HuH-7.5 (cell line): ENCODE measurements at regions not wholly inside any gene's neighbourhood (a gene's known extent, or its start where the extent isn't known, plus 50 kb on each side); places are given as distances from the start of the nearest gene placed in this dataset.

Source experiments
- DNase-seq: peaks from one replicate; pipeline ENCODE4 v3.0.0; 2011; ENCODE audit warnings: low spot score

DNA sequence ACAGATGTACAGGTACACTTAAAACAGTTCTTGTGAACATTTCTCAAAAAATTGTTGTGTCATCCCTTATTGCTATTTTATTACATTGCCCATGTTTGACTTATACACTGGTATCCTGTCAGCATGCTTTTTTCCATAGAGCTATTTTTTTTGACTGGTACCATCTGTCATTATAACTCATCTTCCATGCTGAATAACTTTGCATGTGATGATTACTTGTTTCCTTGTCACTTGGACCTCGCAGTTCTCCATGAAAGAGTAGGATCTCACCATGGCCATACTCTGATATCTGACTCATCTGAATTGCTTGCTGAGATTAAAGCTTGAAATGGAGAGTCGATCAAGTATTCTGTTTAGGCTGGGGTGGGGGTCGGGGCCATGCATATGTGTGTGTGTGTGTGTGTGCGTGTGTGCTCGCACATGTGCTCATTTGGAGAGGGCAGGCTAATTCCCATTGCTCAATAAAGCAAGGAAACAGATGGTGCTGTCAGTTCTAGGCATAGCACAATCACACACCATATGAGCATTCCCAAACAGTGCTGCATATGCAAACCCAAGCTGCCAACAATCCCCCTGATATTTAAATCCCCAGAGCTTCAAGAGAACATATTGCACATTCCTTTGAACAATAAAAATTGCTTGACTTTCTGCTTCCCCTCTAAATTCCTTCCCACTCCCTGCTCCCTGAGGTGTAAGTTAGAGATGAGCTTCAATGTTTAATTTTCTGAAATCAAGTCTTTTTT lies 62.9 kb downstream of the NHLRC3 start:
- no peak for DNase-seq

DNA sequence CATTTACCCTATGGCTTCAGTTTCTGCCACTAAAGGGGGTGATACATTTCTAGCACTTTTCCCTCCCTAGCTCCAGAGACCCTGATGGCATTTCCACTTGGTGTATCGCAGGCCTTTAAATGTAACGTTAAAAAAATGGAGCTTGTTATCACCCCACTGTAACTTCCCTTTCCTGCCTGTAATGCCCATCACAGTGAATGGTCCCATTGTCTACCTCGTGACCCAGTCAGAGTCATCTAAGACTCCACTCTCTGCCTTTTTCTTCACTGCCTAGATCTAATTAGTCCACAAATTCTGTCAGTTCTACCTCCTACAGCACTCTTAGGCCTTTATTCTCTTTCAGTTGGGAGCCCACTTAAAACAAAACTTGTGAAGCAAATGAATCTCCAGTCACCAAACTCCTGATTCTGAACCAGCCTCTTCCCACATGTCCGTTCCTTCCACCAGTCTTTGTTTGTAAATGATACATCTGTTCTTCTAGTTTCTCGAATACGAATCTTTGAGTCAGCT lies 64.8 kb downstream of the NHLRC3 start:
- no peak for DNase-seq

DNA sequence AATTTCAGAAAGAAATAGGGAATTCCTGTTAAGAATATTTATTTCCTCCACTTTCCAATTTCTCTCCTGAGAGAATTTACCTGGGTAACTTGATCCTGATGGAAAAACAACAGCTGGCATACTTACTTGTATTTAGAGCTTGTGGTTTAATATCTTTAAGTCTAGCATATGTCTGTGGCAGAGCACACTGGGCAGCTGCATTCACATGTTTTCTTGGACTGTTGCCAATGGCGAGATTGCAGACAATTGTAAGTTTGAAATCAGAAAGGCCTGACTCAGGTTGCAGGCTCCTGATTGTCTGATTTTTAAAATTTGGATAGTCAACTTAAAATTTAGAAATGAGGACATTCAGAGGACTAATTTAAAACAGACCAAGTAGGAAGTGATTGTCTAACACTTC lies 66.9 kb downstream of the NHLRC3 start:
- DNase-seq: no peak

DNA sequence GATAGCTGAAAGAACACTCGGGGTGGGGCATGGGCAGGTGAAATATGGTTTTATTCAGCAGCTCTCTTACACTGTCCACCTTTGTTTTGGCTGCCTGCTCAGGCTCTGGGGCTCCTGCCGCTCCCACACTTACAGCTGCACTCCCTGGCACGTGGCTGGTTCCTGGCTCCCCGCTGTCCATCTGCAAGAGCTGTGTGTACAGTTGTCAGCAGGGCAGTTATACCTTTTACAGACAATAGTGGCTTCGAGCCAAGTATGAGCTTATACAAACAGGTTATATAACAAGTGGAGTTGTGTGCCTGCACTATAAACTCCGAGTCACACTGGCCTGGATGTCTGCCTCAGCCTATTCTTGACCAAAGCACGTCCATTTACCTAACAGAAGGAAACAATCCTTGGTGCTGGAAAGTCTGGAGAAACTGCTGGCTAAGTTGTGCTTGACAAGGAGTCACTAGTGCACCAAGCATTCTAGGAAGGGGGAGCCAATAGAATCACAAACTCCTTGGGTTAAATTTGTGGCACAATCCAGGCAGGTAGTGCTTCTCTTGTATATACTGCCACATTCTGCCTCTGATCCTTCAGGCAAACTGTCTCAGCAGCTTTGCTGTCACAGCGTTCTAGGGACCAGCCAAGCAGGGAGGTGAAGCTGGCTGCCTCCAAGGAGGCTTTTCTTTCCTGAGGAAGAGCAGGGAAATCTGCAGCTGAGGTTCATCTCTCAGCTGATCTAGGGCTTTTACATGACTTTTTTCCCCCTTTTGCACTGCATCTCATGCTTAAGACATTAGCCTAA lies 68.2 kb downstream of the NHLRC3 start:
- DNase-seq: no peak

DNA sequence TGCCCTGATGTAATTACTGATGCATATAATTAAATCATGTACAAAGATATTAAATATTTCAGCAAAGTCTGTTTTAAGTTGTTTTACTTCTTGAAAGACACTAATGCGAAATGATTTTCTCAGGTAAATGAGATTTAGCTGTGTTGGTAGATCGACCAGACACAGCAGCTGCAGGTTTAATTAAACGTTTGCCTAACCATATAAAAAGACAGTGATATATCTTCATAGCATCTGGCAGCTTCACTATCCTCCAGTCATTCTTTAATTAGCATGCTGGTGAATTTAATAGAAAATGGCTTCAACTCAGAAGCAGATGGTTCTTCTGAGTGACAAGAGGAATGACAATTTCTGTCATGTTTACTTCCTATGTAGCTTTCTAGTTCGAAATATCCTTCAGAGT lies 69.3 kb downstream of the NHLRC3 start:
- DNase-seq: no peak

GRCh38 chr13:39108783-39109182 lies 70.5 kb downstream of the NHLRC3 start:
- no peak for DNase-seq

DNA sequence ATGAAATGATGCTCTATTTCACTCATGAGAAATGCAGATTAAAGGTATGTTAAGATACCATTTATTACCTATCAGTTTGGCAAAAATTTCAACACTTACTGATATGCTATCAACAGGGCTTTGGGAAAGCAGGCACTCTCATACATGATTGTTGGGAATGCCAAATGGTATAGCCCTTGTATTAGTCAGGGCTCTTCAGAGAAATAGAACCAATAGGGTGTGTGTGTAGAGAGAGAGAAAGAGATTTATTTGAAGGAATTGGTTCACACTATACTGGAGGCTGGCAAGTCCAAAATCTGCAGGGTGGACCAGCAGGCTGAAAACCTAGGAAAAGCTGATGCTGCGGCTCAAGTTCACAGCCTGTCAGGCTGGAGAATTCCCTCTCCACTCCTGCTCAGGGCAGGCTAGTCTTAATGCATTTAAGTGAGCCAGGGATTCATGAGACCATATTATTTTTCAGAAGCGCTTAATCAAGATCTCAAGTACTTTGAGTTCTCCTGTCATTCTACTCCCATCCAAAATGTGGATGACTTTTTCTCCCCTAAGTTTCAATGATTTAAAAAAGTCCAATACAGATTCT lies 72.4 kb downstream of the NHLRC3 start:
- no peak for DNase-seq

GRCh38 chr13:39111145-39111544 lies 72.9 kb downstream of the NHLRC3 start:
- no peak for DNase-seq

- no peak for DNase-seq
These were observed 81.2 kb downstream of the NHLRC3 start for GRCh38 chr13:39119422-39119821.

DNA sequence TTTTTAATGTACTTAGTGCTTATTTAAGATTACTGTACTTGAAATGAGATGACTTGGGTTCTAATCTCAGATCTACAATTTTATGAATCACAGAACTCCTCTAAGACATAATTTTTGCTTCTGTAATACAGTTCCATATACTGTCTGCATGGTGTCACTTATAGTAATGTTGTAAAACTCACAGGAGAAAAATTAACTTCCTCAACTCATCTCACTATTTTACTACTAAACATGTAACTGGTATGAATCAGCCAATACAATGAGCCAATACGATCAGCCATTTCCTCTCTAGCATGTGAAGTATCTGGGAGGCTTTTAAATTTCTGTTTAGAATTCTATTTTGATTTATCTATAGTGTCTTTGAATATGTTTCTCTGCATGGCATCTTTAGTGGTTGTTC lies 85.3 kb downstream of the NHLRC3 start:
- DNase-seq: no peak

GRCh38 chr13:39129213-39129612 lies 91.0 kb downstream of the NHLRC3 start:
- DNase-seq: no peak

- DNase-seq: no peak
These were observed 92.0 kb downstream of the NHLRC3 start for GRCh38 chr13:39130301-39130700.

DNA sequence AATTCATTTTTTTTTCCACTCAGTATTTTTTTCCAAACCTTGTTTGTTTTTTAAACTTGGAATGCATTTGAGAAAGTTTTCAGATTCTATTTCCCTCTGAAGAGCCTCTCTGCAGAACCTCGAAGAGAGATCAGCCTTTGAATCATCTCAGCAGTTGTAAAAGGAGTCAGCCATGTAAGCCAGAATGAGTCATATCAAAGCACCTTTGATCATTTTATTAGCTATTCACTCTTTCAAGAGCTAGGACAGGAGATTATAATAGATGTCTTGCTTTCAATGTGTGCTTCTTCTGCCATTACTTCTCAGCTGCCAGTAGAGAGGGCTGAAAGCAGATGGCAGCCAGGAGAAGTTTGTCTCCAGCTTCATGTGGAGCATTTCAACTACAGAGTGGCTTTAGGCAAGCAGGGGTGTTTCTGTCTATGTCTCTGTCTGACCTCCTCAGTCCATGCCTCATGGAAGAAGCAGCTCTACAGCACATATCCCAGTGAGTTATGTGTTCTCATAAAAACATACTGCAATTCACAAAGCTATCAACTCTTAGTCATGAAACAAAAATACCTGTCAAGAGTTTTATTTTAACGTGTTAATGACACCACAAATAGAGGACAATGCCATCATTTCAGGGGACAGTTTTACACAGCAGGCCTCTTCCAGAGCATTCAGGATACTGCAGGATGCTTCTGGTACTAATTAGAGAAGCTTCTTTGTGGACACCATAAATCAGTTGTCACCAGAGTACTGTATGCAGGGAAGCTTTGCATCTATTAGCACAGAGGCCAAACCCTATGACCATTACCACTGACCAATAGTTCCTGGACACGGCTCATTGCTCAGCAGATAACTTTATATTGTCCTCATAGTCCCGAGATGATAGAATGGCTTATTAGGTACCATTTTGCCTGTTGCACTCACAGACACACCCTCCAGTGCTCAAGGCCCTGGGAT lies 94.3 kb downstream of the NHLRC3 start:
- DNase-seq: no peak

- no peak for DNase-seq
These were observed 95.5 kb downstream of the NHLRC3 start for GRCh38 chr13:39133781-39134180.

GRCh38 chr13:39134574-39134973 lies 96.3 kb downstream of the NHLRC3 start:
- DNase-seq: no peak

GRCh38 chr13:39144391-39144790 lies 106.1 kb downstream of the NHLRC3 start:
- DNase-seq: no peak

DNA sequence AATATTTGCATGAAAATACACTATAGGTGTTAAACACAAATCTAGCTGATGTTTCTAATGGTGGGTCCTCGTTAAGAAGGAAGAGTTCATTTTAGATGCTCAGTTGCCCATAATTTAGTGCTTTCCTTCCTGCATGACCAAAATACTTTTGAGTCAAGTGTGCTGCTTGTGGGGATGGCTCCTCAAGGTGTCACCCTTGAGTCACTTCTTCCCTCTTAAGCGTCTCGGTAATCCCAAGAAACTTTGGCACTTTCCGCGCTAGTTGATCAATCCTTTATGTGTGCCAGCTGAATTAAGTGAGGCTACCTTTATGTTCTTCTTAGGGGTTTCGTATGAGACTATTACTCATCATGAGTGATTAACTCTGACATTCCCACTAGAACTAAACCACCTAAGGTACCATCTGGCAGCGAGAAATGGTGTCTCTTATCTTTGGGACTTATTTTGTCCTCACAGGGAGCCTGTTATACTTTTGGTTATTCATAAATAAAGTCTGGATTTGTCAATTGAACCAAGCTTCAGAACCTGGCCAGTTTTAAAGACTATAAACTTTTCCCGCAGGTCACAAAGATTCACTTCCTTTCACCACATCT lies 106.8 kb downstream of the NHLRC3 start:
- DNase-seq: no peak

DNA sequence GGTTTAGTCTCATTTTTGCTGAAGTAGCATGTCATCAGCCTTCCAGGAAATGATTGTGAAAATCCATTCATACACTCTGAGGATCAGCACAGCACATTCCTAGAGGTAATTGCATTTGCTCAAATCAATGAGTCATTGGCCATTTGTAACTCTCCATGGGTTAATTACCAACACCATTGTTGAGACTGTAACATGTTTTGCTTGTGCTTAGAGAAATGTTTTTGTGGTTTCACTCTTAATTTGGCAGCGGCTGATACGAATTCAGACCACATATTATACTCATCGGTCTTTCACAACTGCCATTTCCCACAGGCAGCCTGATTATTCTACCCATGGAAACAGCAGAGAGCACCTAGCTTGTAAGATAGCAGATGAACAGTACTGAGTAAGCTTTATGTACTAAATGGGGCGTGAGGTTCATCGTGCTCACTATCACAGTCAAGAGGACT lies 110.3 kb downstream of the NHLRC3 start:
- no peak for DNase-seq

DNA sequence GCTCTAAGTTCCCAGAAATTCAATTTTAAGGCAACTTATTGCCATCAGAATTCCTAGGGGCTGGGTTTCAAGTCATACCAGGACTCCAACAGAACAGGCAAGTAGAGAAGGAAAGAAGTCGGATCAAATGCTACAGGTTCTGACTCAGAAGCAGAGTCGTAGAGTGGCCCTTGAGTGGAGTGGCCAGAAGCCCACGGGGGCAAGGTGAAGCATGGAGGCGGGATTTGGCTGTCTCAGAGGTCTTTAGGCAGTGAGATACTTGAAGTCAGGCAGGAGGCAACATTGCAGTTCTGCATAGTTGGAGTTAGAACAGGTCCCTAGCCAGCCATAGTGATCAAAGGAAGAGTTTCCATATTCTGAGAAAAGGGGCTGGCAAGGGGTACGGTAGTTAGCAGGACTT lies 111.6 kb downstream of the NHLRC3 start:
- no peak for DNase-seq

- DNase-seq: no peak
These were observed 115.8 kb downstream of the NHLRC3 start for GRCh38 chr13:39154041-39154440.

DNA sequence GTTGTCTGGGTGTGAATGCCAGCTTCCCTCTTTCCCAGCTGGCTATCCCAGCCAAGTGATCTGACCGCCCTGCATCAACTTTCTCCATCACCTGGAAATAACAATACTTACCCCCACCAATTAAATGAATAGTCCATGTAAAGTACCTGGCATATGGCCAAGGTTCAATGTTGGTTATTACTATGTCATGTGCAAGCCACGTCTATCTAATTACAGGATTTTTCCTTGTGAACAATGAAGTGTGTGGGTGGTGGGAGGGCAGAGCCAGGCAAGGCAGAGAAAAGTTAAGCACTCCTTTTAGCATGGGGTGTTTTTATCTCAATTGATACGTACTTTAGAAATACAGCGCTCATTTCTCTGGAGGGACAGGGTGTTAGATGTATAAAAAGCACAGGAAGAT lies 121.1 kb downstream of the NHLRC3 start:
- no peak for DNase-seq
